GM12875 (cell line): ENCODE measurements at regions not wholly inside any gene's neighbourhood (a gene's known extent, or its start where the extent isn't known, plus 50 kb on each side); places are given as distances from the start of the nearest gene placed in this dataset.

ENCODE experiments used
- H3K4me3 ChIP-seq: one replicate; pipeline ENCODE4 v1.5.1; 2011; ENCODE audit warnings: low read depth, low read length, control low read depth
- CTCF ChIP-seq: IDR thresholded peaks from 2 replicates; pipeline ENCODE4 v1.5.1; 2011; ENCODE audit warnings: low read depth, mild to moderate bottlenecking, control low read depth, inconsistent platforms, low read length, moderate library complexity, borderline replicate concordance; ENCODE audit not compliant: insufficient read depth

GRCh38 chr4:165767671-165768070 is 105.4 kb upstream of the TLL1 start:
- TF ChIP-seq CTCF: no peak
- no peak overlapping the region for H3K4me3 ChIP-seq

GRCh38 chr4:165768281-165768680 is 104.8 kb upstream of the TLL1 start:
- TF ChIP-seq CTCF: no peak
- H3K4me3 ChIP-seq: no peak overlapping the region

- no peak overlapping the region for H3K4me3 ChIP-seq
- no peak for TF ChIP-seq CTCF
These were observed 98.7 kb upstream of the TLL1 start for GRCh38 chr4:165774326-165774725.

GRCh38 chr4:165779950-165780670 is 92.9 kb upstream of the TLL1 start:
- no peak for TF ChIP-seq CTCF
- H3K4me3 ChIP-seq: no peak overlapping the region

- H3K4me3 ChIP-seq: no peak overlapping the region
- TF ChIP-seq CTCF: no peak
These were observed 92.3 kb upstream of the TLL1 start for GRCh38 chr4:165780735-165781134.

- no peak for TF ChIP-seq CTCF
- no peak overlapping the region for H3K4me3 ChIP-seq
These were observed 90.4 kb upstream of the TLL1 start for GRCh38 chr4:165782623-165783022.

GRCh38 chr4:165783626-165784025 is 89.4 kb upstream of the TLL1 start:
- no peak overlapping the region for H3K4me3 ChIP-seq
- no peak for TF ChIP-seq CTCF
